ENCODE measurements at regions not wholly inside any gene's neighbourhood (a gene's known extent, or its start where the extent isn't known, plus 50 kb on each side); places are given as distances from the start of the nearest gene placed in this dataset.
"Not testable (repeated sequence)": the region's sequence is repeated elsewhere in the genome, so short reads cannot be mapped to it uniquely, and the experiment has no call there.

DNA sequence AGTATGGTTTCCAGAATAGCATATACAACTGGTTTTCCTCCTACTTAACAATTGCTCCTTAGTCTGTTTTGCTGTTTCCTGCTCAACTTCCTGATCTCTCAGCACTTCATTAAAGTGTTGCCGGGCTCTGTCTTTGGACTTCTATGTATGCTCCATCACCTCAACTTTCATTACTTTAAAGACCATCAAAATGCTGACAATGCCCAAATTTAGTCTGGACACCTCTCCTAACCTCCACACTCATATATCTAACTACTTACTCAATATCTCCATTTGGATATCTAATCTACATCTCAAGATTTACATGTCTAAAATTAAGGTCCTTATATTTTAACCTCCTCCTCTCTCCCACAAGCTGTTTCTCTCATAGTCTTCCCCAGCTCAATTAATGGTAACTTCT lies 54.4 kb upstream of the LGR5 start:
- DNase-seq = no peak

DNA sequence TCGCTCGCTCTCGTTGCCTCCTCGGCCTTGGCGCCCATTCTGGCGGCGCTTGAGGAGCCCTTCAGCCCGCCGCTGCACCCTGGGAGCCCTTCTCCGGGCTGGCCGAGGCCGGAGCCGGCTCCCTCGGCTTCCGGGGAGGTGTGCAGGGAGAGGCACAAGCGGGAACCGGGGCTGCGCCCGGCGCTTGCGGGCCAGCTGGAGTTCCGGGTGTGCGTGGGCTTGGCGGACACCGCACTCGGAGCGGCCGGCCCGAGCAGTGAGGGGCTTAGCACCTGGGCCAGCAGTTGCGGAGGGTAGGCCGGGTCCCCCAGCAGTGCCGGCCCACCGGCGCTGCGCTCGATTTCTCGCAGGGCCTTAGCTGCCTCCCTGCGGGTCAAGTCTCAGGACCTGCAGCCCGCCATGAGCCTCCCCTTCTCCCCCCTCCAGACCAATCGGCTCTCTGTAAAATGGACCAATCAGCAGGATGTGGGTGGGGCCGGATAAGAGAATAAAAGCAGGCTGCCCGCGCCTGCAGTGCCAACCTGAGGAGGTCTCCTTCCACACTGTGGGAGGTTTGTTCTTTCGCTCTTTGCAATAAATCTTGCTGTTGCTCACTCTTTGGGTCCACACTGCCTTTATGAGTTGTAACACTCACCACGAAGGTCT lies 62.8 kb upstream of the LGR5 start:
- DNase-seq = not testable (repeated sequence)

DNA sequence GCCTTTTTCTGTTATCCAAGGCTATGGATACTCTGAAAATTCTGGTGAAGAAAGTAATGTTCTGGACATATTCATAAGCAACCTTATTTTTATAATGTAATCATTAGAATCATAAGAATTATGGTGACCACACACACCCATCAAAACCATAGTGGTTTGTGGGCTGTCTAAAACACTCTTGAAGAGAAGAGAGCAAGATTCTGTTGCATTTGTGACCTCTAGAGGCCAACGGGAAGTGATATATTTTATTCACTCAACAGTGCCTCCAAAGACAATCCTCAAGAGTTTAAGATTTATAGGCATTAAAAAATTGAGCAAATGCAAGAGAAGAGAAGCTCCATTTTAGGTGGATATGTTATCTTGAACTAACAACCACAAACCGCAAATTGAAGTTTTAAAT lies 68.5 kb upstream of the LGR5 start:
- no peak for DNase-seq

- DNase-seq = no peak
Measured at GRCh38 chr12:71360013-71360412, 79.6 kb upstream of the LGR5 start.

DNA sequence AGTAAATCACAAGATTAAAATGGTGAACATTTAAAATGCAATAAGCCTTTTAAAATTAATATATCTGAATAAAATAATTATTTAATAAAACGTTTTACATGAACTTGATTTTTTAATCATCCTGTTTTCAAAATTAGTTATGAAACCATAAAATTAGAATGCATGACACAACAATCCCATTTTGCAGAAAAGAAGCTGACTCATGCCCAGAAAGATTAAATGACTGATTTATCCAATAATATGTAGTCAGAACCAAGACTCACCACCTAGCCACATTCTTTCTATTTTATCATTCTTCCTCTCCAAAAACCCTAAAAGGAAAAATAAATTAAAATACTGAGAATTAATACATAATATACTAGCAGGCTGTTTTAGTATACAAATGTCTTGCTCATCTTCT lies 83.0 kb upstream of the LGR5 start:
- no peak for DNase-seq

GRCh38 chr12:71354871-71355270 lies 84.7 kb upstream of the LGR5 start:
- DNase-seq = no peak

DNA sequence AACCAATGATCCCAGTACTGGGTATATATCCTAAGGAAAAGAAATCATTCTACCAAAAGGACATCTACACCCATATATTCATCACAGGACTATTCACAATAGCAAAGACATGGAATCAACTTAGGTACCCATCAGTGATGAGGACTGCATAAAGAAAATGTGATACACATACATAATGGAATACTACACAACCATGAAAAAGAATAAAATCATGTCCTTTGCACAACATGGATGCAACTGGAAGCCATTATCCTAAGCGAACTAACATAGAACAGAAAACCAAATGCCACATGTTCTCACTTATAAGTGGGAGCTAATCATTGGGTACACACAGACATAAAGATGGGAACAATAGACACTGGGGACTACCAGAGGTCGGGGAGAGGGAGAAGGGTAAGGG lies 86.0 kb upstream of the LGR5 start:
- no peak for DNase-seq

GRCh38 chr12:71349950-71350349 lies 89.6 kb upstream of the LGR5 start:
- no peak for DNase-seq

DNA sequence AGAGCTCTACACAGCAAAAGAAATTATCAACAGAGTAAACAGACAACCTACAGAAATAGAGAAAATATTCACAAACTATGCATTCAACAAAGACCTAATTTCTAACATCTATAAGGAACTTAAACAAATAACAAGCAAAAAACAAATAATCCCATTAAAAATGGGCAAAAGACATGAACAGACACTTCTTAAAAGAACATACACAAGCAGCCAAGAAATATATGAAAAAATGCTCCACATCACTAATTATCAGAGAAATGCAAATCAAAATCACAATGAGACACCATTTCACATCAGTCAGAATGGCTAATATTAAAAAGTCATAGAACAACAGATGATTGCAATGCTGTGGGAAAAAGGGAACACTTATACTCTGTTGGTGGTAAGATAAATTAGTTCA lies 100.7 kb upstream of the LGR5 start:
- DNase-seq = no peak

GRCh38 chr12:71335963-71336257 lies 103.7 kb upstream of the LGR5 start:
- DNase-seq = no peak

DNA sequence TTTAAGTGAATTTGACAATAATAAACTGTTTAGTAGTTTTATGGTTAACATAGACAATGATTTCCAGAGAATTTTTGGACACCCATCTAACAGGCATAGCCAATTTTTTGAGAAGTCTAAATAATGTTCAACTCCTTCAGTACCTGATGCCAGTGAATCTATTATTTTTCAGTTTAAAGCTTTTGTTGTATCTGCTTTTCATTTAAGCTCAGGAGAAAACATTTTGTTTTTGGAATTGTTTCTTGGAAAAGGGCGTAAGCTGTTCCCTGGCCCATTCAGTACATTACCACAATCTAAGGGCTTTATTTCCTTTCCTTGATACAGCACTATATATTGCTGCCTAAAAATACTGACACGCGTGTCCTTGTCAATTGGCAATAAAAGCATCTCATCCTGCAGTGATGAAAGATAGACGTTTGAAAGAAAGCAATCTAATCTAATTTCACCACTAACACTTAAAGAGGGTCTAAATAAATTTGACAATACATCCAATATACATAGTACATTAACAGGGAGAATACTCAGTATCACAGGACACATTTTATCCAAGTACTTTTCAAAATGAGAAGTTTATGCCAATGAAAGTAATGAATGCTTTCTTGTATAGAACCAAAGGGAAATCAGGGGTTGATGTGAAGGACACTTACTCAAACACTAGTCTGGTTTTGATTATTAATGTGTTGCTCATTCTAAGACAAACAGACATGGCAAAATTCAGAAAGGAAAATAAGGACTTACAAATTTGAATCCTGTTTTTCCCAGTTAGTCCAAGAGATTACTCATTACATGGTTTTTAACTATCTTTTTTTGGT lies 104.2 kb upstream of the LGR5 start:
- no peak for DNase-seq

GRCh38 chr12:71333418-71333817 lies 106.2 kb upstream of the LGR5 start:
- no peak for DNase-seq

DNA sequence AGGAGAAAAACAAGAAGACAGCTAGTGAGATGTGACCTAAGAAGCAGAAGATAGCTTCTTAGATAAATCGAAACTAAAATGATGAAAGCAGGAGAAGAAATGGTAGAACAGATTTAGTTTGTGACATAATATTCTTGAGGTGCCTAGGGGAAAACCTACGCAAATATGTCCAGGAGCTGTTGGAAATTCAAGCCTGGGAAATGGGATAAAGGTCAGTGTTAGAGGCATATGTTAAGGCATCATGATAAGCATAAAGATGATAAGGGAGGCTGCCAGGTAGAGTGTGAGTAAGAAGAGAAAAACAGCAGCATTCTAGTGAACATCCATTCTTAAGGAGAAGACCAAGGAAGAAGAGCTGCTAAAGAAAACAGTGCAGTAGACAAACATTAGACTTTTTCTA lies 109.6 kb upstream of the LGR5 start:
- DNase-seq = no peak

- no peak for DNase-seq
Measured at GRCh38 chr12:71321531-71321930, 118.1 kb upstream of the LGR5 start.

DNA sequence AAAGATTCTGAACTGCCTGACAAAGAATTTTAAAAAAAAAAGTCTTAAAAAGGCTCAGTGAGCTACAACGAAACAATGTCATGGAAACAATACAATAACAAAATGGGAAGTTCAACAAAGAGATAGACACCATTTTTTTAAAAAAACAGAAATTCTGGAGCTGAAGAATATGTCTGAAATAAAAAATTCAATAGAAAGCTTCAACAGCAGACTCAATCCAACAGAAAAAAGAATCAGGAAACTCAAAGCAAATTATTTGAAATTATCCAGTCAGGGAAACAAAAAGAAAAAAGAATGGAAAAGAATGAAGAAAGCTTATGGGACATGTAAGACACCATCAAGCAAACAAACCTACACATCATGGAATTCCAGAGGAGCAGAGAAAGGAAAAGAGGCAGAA lies 118.5 kb upstream of the LGR5 start:
- DNase-seq = no peak

GRCh38 chr12:71315328-71315985 lies 124.1 kb upstream of the LGR5 start:
- DNase-seq = peak; percentile 2 to 22

DNA sequence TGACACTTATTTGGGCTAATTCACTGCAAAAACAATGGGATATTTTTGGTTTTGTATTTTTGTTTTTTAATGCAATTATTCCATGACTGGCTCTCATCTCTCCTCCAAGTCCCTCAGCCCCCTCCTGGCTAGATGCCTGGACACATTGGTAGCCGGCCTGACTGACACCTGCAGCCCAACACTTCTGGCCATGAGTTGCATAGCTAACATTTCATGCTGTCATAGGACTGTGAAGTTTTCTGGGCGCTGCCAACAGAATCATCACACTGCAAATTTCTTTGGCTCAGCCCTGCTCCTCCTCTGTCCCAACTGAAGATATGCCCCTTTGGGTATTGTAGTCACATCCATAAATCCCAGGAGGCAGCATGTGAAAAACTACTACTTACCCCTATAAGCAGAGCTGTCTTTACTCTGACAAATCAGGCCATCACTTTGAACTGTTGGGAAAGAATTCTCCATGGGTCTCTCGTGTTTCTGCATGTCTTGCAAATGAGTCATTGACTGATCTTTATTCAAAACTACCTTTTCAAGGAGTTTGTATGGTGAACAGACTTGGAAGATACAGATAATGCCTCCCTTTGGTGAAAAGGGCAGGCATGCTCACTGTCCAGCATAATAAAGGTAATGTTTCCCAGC lies 126.7 kb upstream of the LGR5 start:
- no peak for DNase-seq

DNA sequence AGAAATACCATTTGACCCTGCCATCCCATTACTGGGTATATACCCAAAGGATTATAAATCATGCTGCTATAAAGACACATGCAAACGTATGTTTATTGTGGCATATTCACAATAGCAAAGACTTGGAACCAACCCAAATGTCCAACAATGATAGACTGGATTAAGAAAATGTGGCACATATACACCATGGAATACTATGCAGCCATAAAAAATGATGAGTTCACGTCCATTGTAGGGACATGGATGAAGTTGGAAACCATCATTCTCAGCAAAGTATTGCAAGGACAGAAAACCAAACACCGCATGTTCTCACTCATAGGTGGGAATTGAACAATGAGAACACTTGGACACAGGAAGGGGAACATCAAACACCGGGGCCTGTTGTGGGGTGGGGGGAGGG lies 128.0 kb upstream of the LGR5 start:
- DNase-seq = not testable (repeated sequence)

- DNase-seq = no peak
Measured at GRCh38 chr12:71306808-71307207, 132.8 kb upstream of the LGR5 start.

- DNase-seq = no peak
Measured at GRCh38 chr12:71304306-71304705, 135.3 kb upstream of the LGR5 start.

- no peak for DNase-seq
Measured at GRCh38 chr12:71303199-71303598, 136.4 kb upstream of the LGR5 start.

DNA sequence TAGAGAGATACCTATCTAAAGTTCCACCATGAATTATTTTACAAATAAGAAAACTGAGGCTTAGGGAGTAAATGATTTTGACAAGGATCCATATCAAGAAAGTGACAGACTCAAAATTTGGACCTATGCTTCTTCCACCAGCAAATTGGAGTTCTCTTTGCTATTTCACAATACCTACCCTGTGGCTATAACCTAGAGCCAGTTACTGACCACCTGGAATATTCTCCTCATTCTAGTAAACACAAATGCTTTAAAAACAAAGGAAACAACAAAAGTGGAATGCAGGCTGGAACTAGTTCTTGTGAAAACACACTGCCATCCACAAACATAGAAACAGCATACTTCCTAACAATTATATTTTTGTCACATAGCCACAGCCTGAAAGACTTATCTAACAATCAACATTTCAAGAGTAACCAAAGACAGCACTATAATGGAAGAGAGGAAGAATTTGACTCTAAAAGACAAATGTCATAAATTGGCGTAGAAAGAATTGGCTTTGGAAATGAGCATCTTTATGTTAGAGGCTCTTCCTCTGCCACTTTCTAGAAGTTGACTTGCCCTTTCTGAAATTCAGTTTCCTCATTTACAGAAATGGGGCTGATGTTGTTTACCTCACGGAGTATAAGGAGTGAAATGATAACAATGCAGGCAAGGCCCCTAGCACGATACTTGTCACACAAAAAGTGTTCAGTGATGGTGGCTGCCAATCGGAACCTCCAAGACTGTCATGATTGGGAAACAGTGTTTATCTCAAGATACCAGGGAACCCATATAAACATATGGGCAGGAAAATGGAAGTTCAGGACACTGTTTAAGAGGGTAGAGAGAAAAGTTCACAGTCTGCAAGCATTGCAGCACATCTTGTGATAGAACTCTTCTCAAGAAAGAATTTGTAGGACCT lies 138.6 kb upstream of the LGR5 start:
- DNase-seq = no peak
